Endothelial cell of umbilical vein (primary cell): ENCODE measurements at regions not wholly inside any gene's neighbourhood (a gene's known extent, or its start where the extent isn't known, plus 50 kb on each side); places are given as distances from the start of the nearest gene placed in this dataset.

Experiments
- BruUV-seq: library from RNA; stranded (reverse); fragments of 400-500 nt; replicated peaks from 2 replicates; lab custom pipeline; 2021; lab: Mats Ljungman, UMichigan
- CTCF ChIA-PET: fragments of 300-600, 350-600 bp; sonication (Branson Sonifier 250); formaldehyde crosslinking; loops from one replicate; lab custom pipeline; 2021; ENCODE audit warnings: antibody characterized with exemption, inconsistent platforms; lab: Charles Lee
- POLR2A ChIA-PET: fragments of 300-600, 350-600 bp; sonication (Branson Sonifier 250); formaldehyde crosslinking; loops from one replicate; lab custom pipeline; 2021; ENCODE audit warnings: antibody characterized with exemption, inconsistent platforms; lab: Charles Lee
- DNase-seq: peaks from one replicate; pipeline ENCODE4 v3.0.0-alpha.2; 2011; ENCODE audit warnings: low read depth, low spot score
- FAIRE-seq: peaks from 2 replicates; lab custom pipeline; 2011; peaks lifted over from hg19 to GRCh38; lab: Jason Lieb, UNC
- H2AFZ ChIP-seq: 2 replicates; pipeline ENCODE4 v1.6.0; 2012; ENCODE audit warnings: low read depth, low read length, control low read depth, inconsistent platforms
- H3K27ac ChIP-seq: 2 replicates; pipeline ENCODE4 v1.5.1; 2011; ENCODE audit warnings: low read depth, mild to moderate bottlenecking, control low read depth, low read length, moderate library complexity; ENCODE audit not compliant: insufficient read depth
- H3K27me3 ChIP-seq, 2 experiments: 2 replicates each; pipeline versions ENCODE4 v1.6.0 to v1.6.1; 2011; ENCODE audit warnings: low read length in 2 of 2, mixed read lengths in 1 of 2; ENCODE audit not compliant: control insufficient read depth in 2 of 2, insufficient read depth in 2 of 2
- H3K36me3 ChIP-seq, 2 experiments: 2 replicates in 1 of 2; 3 replicates in 1 of 2; pipeline ENCODE4 v1.5.1; 2011; ENCODE audit warnings: low read length in 2 of 2, mild to moderate bottlenecking in 1 of 2, moderate library complexity in 1 of 2; ENCODE audit not compliant: control insufficient read depth in 2 of 2, insufficient read depth in 2 of 2; ENCODE audit errors: extremely low read depth in 1 of 2
- H3K4me1 ChIP-seq: 3 replicates; pipeline ENCODE4 v1.5.1; 2011; ENCODE audit warnings: mild to moderate bottlenecking, low read length; ENCODE audit not compliant: control insufficient read depth, insufficient read depth; ENCODE audit errors: extremely low read depth
- H3K4me2 ChIP-seq: 2 replicates; pipeline ENCODE4 v1.6.1; 2011; ENCODE audit warnings: low read length, control low read depth, mixed read lengths; ENCODE audit not compliant: insufficient read depth
- H3K4me3 ChIP-seq, 3 experiments: fragments of 200-600 bp in 1 of 3; sonication (generic), shearing (Covaris generic) in 1 of 3; replicated peaks in 1 of 3; 2 replicates each; pipeline ENCODE4 v1.5.1; 2011 to 2016; ENCODE audit warnings: control low read depth in 3 of 3, low read length in 3 of 3, mild to moderate bottlenecking in 2 of 3, inconsistent platforms in 1 of 3, low read depth in 1 of 3, moderate library complexity in 1 of 3; ENCODE audit not compliant: insufficient read depth in 1 of 3
- H3K79me2 ChIP-seq: 2 replicates; pipeline ENCODE4 v1.6.0; 2012; ENCODE audit warnings: low read length, inconsistent platforms; ENCODE audit not compliant: control insufficient read depth, insufficient read depth
- H3K9ac ChIP-seq: replicated peaks from 2 replicates; pipeline ENCODE3; 2011; ENCODE audit warnings: low read length, control low read depth; ENCODE audit not compliant: insufficient read depth; ENCODE audit errors: extremely low read depth
- H3K9me1 ChIP-seq: replicated peaks from 3 replicates; pipeline ENCODE4 v1.6.0; 2011; ENCODE audit warnings: mild to moderate bottlenecking, low read length; ENCODE audit not compliant: control insufficient read depth, insufficient read depth; ENCODE audit errors: extremely low read depth
- H3K9me3 ChIP-seq: replicated peaks from 2 replicates; pipeline ENCODE4 v1.5.1; 2012; ENCODE audit warnings: low read length, inconsistent platforms; ENCODE audit not compliant: control insufficient read depth, insufficient read depth
- H4K20me1 ChIP-seq: replicated peaks from 2 replicates; pipeline ENCODE3; 2011; ENCODE audit warnings: mild to moderate bottlenecking, low read length; ENCODE audit not compliant: control insufficient read depth, insufficient read depth; ENCODE audit errors: extremely low read depth
- CTCF ChIP-seq, 2 donors: IDR thresholded peaks; 1 replicate in 1 of 2; 2 replicates in 1 of 2; pipeline ENCODE4 v1.5.1; 2011; ENCODE audit warnings: low read length in 2 of 2, mild to moderate bottlenecking in 2 of 2, moderate library complexity in 2 of 2, control low read depth in 1 of 2, inconsistent platforms in 1 of 2, low read depth in 1 of 2; ENCODE audit not compliant: insufficient read depth in 1 of 2; ENCODE audit errors: extremely low read depth in 1 of 2
- EZH2 ChIP-seq: IDR thresholded peaks from 2 replicates; pipeline ENCODE4 v1.6.1; 2012; ENCODE audit warnings: borderline replicate concordance, low read depth, mild to moderate bottlenecking, moderate library complexity, low read length, inconsistent platforms; ENCODE audit not compliant: severe bottlenecking
- FOS ChIP-seq: IDR thresholded peaks from 2 replicates; pipeline ENCODE4 v1.6.1; 2011; ENCODE audit warnings: mild to moderate bottlenecking, low read length, moderate library complexity, borderline replicate concordance; ENCODE audit not compliant: insufficient read depth
- GATA2 ChIP-seq: IDR thresholded peaks from 2 replicates; pipeline ENCODE4 v1.7.0; 2011; ENCODE audit warnings: low read depth, mild to moderate bottlenecking, moderate library complexity, mixed read lengths, low read length; ENCODE audit not compliant: insufficient read length, insufficient read depth
- JUN ChIP-seq: IDR thresholded peaks from 2 replicates; pipeline ENCODE4 v1.6.1; 2011; ENCODE audit warnings: borderline replicate concordance, low read depth; ENCODE audit not compliant: insufficient read length, insufficient read depth
- MAX ChIP-seq: IDR thresholded peaks from 2 replicates; pipeline ENCODE4 v1.6.1; 2011; ENCODE audit not compliant: insufficient read depth, insufficient read length
- MYC ChIP-seq: IDR thresholded peaks from one replicate; pipeline ENCODE4 v1.6.1; 2011; ENCODE audit warnings: mild to moderate bottlenecking, low read depth, low read length
- POLR2A ChIP-seq: IDR thresholded peaks from 2 replicates; pipeline ENCODE4 v1.6.1; 2012; ENCODE audit warnings: low read depth, mild to moderate bottlenecking, control low read depth, low read length
- POLR2AphosphoS5 ChIP-seq: IDR thresholded peaks from 2 replicates; pipeline ENCODE4 v1.6.1; 2012; ENCODE audit warnings: low read depth, mild to moderate bottlenecking, control low read depth, low read length, moderate library complexity; ENCODE audit not compliant: insufficient read depth
- dilution Hi-C: fragments of 300-500 bp; cut with MboI; formaldehyde crosslinking; loops from one replicate; pipeline ENCODE4 v1.15.0; 2019; ENCODE audit warnings: low sequenced_read_pairs; ENCODE audit not compliant: extremely low pct_ligation_motif_present
- intact Hi-C: fragments of 100-400 bp; cut with micrococcal nuclease; formaldehyde crosslinking; loops from one replicate; pipeline ENCODE4 v1.10.0; 2022

GRCh38 chr6:12459945-12460661 lies 169.9 kb downstream of the EDN1 start:
- dilution Hi-C loops (no loop called here), intact Hi-C loops (no loop called here)
- BruUV-seq: no TSS peak
- Histone ChIP-seq H3K79me2 (no peaks in the 10 kb centered on the region), H3K36me3 (no peaks in the 10 kb centered on the region), H3K4me2 (no peak overlapping the region), H3K27ac (no peak overlapping the region), H3K9me1 (no peaks in the 10 kb centered on the region), H4K20me1 (no peaks in the 10 kb centered on the region), H3K27me3 (no peaks in the 10 kb centered on the region), H3K9ac (no peak overlapping the region), H3K4me3 (no peak overlapping the region), H3K4me1 (no peaks in the 10 kb centered on the region), H3K9me3 (no peaks in the 10 kb centered on the region), H2AFZ (no peak overlapping the region)
- FAIRE-seq (peak; percentile 12), DNase-seq (no peak)
- TF ChIP-seq MAX: no peak
- TF ChIP-seq EZH2: no peak
- no peak for TF ChIP-seq MYC
- no peak for TF ChIP-seq POLR2A
- TF ChIP-seq JUN: no peak
- TF ChIP-seq GATA2: no peak
- no peak for TF ChIP-seq POLR2AphosphoS5
- no peak for TF ChIP-seq FOS
- TF ChIP-seq CTCF (IDR thresholded peaks at IDR 0.05; ENCODE audit: extremely low read depth in 1 of 2, insufficient read depth in 1 of 2, low read depth in 1 of 2, low read length in 2 of 2): no peak
- CTCF ChIA-PET: interaction anchor here (1.8 kb wide), 1 partner anchor 12 kb away, joined by 4 read pairs; no protein-coding TSS in a partner anchor
- POLR2A ChIA-PET: no interaction called here
